ES-I3 (cell line): ENCODE measurements at regions not wholly inside any gene's neighbourhood (a gene's known extent, or its start where the extent isn't known, plus 50 kb on each side); places are given as distances from the start of the nearest gene placed in this dataset.

ENCODE experiments used
- H3K36me3 ChIP-seq: 2 replicates; pipeline ENCODE4 v1.6.1; 2013; ENCODE audit warnings: mild to moderate bottlenecking, low read length, control low read depth, moderate library complexity; ENCODE audit not compliant: insufficient read depth
- H3K4me1 ChIP-seq: 2 replicates; pipeline ENCODE4 v1.6.1; 2013; ENCODE audit warnings: mild to moderate bottlenecking, control low read depth, low read length; ENCODE audit not compliant: insufficient read depth
- H3K9ac ChIP-seq: 2 replicates; pipeline ENCODE4 v1.6.1; 2013; ENCODE audit warnings: low read depth, mild to moderate bottlenecking, low read length, moderate library complexity
- H3K9me3 ChIP-seq: 2 replicates; pipeline ENCODE4 v1.6.1; 2013; ENCODE audit warnings: mild to moderate bottlenecking, low read length, moderate library complexity; ENCODE audit not compliant: control insufficient read depth, insufficient read depth

DNA sequence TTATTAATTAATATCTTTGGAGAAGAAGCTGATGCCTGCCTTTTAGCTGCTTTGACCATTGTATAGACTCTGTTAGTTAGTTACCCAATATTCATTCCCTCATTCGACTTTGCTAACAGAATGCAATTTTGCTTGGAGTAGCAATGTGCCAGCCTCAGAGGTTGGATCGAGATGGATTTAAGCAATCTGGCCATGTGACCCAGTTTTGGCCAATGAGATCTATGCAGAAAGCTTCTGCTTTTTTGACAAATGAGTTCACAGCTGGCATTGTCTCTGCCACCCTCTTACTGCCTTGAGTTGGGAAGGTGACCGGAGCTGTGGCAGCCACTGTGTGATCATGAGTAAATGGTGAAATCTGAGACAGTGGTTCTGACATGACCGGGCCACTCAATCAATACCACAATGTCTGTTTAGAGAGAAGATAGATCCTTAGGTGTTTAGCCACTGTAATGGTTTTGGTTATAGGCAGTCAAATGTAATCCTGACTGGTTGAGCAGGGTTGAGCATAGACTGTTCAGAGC is 74.9 kb upstream of the MED13L start:
- Histone ChIP-seq H3K36me3 (no peaks in the 10 kb centered on the region), H3K4me1 (0 out of 2 replicates have a peak, but pooled peaks cover under 1% of the 10 kb centered on the region), H3K9ac (no peak overlapping the region), H3K9me3 (no peaks in the 10 kb centered on the region)

DNA sequence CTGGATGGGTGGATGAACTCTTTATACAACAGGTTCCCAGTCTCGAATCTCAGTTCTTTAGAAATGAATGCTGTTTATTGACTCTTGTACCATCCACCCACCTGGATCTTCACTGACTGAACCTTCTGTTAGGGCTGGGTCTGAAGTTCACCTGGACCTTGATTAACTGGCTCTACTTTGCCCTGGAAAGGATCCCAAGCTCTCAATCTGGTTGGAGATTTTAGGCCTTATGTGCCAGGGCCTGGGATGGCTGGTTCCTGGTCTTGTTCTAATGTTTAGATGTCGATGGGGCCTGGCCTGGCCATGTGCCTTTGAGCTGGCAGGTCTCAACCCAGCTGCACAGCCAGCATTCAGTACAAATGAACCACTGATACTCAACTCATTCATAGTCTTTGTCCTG is 76.5 kb upstream of the MED13L start:
- Histone ChIP-seq H3K9me3 (no peaks in the 10 kb centered on the region), H3K4me1 (peaks cover 12% of the 10 kb centered on the region), H3K9ac (no peak overlapping the region), H3K36me3 (no peaks in the 10 kb centered on the region)

DNA sequence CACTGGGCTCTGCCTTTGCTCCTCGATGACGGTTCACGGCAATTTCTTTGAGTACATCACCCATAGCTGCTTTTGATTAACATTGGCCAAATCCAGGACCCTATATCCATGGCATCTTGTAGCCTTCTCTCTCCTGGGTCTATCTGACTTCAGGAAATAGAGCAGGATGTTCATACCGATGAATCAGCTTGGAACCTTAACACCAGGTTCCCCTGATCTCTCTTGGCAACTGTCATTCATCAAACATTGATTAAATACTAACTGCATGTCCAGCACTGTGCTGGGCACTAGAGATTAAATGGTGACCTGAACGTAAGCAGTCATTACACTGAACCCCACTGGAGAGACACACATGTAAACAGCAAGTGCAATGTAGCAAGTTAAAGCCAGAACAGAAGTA is 77.0 kb upstream of the MED13L start:
- Histone ChIP-seq H3K36me3 (no peaks in the 10 kb centered on the region), H3K9me3 (no peaks in the 10 kb centered on the region), H3K9ac (no peak overlapping the region), H3K4me1 (peaks cover 12% of the 10 kb centered on the region)

DNA sequence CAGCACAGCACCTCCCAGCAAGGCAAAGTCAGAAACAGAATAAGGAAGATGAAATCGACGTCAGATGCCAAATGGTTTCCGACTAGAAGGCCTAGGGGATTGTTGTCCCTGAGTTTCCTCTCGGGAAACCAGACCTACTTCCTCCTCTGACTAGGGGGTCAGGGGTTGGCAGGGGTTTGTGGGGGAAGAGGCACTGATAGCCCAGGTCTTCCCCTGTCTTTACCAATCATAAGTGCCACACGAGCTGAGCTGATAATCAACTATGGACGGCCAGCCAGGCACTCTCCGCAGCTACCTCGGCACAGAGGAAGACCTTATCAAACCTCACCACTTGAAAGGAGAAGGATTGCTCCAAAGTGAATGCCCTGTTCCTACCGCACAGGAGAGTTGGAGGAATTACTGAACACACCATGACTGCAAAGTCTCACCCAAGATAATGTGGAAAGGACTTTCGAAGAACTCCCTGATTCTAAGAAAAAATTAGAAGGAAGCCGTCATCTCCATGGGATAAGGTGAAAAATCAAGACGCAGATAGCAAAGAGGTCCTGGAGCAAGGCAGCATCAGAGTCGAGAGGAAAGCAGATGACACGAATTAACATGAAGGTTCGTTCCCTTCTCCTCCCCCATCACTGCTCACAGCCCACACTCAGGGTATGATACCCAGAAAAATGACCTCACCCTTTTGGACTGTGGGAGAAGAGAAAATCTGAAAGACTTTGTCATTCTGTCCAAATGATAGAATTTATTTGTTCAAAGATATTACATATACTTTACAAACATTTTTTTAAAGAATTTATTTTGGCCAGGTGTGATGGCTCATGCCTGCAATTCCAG is 77.7 kb upstream of the MED13L start:
- no peaks in the 10 kb centered on the region for H3K9me3 ChIP-seq
- no peaks in the 10 kb centered on the region for H3K36me3 ChIP-seq
- no peak overlapping the region for H3K9ac ChIP-seq
- H3K4me1 ChIP-seq = peaks cover 12% of the 10 kb centered on the region

DNA sequence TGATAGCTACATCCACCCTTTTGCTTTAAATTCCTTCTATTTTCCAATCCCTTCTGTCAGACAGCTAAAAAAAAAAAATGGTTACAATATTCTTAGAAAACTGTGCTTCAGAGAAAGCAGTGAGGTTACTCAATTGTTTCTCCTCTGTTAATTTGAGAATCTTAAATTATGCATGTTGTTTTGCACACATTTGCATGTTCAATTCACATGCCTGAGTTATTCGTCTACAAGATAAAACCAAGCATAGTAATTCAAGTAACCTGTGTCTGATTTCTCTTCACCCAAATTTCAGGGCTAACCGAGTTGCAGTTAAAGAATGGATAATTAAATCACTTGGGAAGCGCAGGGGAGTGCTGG is 81.0 kb upstream of the MED13L start:
- Histone ChIP-seq H3K36me3 (no peaks in the 10 kb centered on the region), H3K9me3 (no peaks in the 10 kb centered on the region), H3K4me1 (peaks cover 12% of the 10 kb centered on the region), H3K9ac (peak overlapping the region; percentile 40)

DNA sequence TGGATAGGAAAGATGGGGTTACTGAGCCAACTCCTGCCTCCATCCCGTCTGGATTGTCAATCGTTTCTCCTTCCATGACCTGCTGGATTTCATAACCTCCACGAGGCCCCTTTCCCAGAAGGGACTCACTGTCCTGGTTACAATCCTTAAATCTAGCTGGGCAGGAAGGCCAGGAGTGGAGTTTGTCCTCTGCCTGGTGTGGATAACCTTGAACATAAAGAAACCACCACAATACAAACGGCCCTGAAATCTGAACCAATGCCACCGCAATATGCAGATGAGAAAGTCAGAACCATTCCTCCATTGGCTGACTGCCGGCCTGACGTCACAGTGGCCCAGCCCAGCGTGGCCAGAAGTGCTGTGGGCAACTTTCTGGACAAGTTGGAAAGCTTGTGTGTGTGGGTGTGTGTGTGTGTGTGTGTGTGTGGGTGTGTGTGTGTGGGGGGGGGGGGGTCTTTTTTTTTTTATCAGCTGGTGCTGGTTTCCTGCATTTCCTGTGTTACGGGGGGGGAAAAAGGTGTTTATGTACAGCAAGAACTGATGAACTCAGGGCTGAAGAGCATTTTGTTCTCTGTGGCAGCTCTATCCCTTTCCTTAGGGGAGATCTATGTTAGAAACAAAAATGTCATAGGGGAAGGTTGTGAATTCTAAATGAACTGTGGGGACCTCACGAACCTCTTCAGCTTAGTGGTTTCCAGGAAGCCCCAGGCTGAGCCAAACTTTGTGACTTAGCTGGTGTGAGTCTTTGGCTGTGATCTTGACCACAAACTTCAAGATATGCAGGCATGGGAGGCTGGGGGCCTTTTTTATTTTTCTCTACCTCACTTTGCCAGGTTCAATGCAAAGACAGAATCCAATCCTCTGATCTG is 81.6 kb upstream of the MED13L start:
- peak overlapping the region; percentile 40 for H3K9ac ChIP-seq
- no peaks in the 10 kb centered on the region for H3K9me3 ChIP-seq
- H3K36me3 ChIP-seq = no peaks in the 10 kb centered on the region
- H3K4me1 ChIP-seq = peaks cover 12% of the 10 kb centered on the region

DNA sequence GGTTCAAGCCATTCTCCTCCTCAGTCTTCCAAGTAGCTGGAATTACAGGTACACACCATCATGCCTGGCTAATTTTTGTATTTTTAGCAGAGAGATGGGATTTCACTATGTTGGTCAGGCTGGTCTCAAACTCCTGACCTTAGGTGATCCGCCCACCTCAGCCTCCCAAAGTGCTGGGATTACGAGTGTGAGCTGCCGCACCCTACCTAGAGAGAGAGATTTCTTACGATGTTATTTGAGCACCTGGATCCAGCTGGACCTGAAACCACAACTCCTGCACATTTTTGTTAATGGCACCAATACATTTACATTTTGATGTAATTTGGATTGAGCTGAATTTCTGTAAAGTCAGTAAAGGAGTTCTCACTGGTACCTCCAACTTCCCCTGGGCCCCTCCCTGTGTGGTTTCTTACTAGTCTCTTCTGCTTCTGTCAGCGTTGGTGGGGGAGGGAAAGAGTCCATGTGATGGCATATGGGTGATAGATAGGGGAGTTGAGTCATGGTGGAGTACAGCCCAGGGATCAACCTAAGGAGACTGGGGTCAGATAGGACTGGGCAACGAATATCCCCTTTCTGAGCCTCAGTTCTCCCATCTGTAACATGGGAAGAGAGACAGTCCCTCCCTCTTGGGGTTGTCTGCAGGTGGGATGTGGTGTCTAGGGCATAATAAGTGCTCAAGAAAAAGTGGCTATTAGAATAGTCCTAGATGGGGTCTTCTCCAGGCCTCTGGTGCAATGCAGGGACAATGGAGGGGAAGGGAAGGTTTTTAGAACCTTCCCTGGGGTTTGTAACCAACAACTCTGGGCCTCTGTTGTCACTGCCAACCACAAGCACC is 83.3 kb upstream of the MED13L start:
- no peak overlapping the region for H3K9ac ChIP-seq
- H3K9me3 ChIP-seq = no peaks in the 10 kb centered on the region
- no peaks in the 10 kb centered on the region for H3K36me3 ChIP-seq
- H3K4me1 ChIP-seq = peaks cover 12% of the 10 kb centered on the region

DNA sequence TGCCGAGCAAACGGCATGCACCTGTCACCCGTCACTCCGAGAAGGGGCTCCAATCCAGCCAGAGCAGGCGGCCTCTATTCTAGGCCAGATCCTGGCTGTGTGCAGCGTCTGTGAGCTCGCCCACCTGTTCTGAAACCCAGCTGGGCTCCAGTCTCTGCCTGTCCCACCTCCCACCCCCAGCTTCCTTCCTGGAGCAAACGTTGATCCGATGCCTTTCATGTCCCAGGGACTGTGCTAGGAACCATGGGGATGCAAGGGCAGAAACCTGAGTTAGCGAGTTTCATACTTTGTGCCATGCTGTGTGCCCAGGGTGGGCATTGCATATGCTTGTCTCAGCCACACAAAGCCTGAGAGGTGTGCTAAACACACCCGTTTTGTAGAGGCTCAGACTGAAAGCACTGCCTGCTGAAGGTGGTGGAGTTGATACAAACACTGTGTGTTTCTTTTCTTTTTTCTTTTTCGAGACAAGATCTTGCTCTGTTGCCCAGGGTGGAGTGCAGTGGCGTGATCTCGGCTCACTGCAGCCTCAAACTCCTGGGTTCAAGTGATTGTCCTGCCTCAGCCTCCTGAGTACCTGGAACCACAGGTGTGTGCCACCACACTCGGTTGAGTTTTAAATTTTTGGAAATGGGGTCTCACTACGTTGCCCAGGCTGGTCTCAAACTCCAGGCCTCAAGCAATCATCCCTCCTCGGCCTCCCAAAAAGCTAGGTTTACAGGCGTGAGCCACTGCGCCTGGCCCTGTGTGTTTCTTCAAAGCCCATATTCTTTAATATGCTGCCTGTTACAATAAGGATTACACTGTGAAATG is 84.1 kb upstream of the MED13L start:
- no peak overlapping the region for H3K9ac ChIP-seq
- no peaks in the 10 kb centered on the region for H3K36me3 ChIP-seq
- peaks cover 12% of the 10 kb centered on the region for H3K4me1 ChIP-seq
- H3K9me3 ChIP-seq = no peaks in the 10 kb centered on the region

DNA sequence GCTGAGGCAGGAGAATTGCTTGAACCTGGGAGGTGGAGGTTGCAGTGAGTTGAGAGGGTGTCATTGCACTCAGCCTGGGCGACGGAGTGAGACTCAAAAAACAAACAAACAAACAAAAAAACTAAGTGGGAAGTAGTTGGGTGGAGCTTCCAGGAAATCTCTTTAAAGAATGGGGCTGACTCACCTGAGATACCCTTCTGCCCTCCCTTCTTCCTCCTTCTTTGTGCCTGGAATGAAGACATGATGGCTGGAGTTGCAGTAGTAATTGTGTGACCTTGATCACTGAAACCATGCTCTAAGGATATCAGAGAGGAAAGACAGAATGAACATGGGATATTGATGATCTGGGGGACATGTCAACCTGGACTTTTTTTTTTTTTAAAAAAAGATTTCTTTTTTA is 87.6 kb upstream of the MED13L start:
- no peak overlapping the region for H3K9ac ChIP-seq
- no peaks in the 10 kb centered on the region; the same call in 1 of the 2 replicates for H3K4me1 ChIP-seq
- no peaks in the 10 kb centered on the region for H3K36me3 ChIP-seq
- H3K9me3 ChIP-seq = no peaks in the 10 kb centered on the region

DNA sequence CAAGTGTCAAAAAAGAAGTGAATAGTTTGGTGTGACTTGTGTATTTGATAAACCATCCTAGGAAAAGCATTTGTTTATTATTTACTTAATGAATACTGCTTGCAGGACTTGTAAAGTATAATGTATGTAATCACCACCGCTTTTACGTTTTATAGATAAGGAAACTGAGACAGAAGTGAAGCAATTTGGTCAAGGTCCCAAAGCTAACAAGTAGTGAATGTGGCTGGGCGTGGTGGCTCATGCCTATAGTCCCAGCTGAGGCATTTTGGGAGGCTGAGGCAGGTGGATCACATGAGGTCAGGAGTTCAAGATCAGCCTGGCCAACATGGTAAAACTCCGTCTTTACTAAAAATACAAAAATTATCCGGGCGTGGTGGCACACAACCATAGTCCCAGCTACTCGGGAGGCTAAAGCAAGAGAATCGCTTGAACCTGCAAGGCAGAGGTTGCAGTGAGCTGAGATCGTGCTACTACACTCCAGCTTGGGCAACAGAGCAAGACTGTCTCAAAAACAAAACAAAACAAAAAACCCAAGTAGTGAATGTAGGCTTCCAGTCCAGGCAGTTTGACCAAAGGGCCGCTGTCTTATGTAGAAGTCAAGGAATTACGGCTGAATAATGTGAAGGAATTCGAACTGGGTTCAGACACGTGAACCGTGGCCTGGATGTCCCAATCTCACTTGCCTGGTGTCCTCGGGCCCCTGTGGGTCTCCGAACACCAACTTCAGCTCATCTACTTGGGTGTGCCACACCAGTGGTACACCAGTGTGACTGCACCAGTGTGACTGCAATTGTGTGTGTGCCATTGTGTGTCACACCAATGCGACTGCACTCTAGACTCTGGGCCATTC is 88.3 kb upstream of the MED13L start:
- H3K4me1 ChIP-seq = no peaks in the 10 kb centered on the region; the same call in 1 of the 2 replicates
- no peak overlapping the region for H3K9ac ChIP-seq

DNA sequence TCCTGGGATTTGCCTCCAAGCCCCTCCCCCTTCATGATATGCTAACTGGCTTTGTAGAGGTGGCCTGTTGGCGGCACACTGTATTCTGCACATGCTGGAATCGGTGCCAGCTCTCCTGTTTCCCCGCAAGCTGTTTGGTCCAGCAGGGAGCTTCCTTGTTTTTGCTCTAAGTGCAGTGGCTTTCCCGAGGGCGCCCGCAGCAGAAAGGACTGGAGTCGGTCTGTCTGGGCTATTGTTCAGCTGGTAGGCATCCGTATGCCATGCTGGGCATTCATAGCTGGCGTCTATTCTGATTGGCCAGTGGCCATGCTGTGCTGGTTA is 88.9 kb upstream of the MED13L start:
- no peak overlapping the region for H3K9ac ChIP-seq
- H3K4me1 ChIP-seq = no peaks in the 10 kb centered on the region; the same call in 1 of the 2 replicates
- no peaks in the 10 kb centered on the region for H3K9me3 ChIP-seq
- H3K36me3 ChIP-seq = no peaks in the 10 kb centered on the region

More for the DNA sequence above, 88.3 kb upstream of the MED13L start:
- Histone ChIP-seq H3K36me3 (no peaks in the 10 kb centered on the region), H3K9me3 (no peaks in the 10 kb centered on the region)

DNA sequence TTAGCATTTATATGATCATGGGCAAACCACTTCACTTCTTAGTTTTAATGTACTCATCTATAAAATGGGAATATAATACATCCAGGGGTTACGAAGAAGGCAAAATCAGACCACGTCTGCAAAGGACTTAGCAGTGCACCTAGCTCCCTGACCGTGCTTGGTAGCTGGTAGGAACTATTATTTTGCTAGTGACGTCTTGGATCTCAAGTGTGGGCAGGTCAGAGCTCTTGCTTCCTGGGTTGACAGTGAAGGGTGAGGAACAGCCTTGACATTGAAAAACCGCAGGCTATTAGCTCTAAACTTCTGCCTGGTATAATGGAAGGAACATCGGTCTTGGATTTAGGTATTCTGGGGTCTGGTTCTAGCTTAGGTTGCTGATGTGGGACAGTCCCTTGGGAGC is 89.3 kb upstream of the MED13L start:
- Histone ChIP-seq H3K9me3 (no peaks in the 10 kb centered on the region), H3K9ac (no peak overlapping the region), H3K36me3 (no peaks in the 10 kb centered on the region), H3K4me1 (no peaks in the 10 kb centered on the region; the same call in 1 of the 2 replicates)
